GM12878 (cell line): ENCODE measurements at regions not wholly inside any gene's neighbourhood (a gene's known extent, or its start where the extent isn't known, plus 50 kb on each side); places are given as distances from the start of the nearest gene placed in this dataset.

Experiments used
- BHLHE40 ChIP-seq, 2 experiments: fragments of 450-650 bp in 1 of 2; IDR thresholded peaks; 2 replicates each; pipeline ENCODE4 v1.6.1; 2011 to 2017; ENCODE audit warnings: low read depth in 2 of 2, borderline replicate concordance in 1 of 2, improper control_type of control experiment in 1 of 2, low read length in 1 of 2, mild to moderate bottlenecking in 1 of 2
- E2F4 ChIP-seq: IDR thresholded peaks from 2 replicates; pipeline ENCODE4 v1.6.1; 2012; ENCODE audit warnings: low read depth, low read length, improper control_type of control experiment
- EED ChIP-seq: sonication (generic); IDR thresholded peaks from 2 replicates; pipeline ENCODE4 v1.6.1; 2016; ENCODE audit warnings: antibody characterized with exemption, low read depth
- EP300 ChIP-seq, 2 experiments: fragments of 150-350 bp in 1 of 2; IDR thresholded peaks; 2 replicates each; pipeline ENCODE4 v1.6.1; 2011 to 2012; ENCODE audit warnings: low read depth in 2 of 2, low read length in 2 of 2, borderline replicate concordance in 1 of 2, improper control_type of control experiment in 1 of 2, inconsistent platforms in 1 of 2; ENCODE audit not compliant: control insufficient read depth in 1 of 2
- ETV6 ChIP-seq, 2 experiments: fragments of 450-650 bp in 1 of 2; IDR thresholded peaks in 1 of 2; conservative IDR thresholded peaks in 1 of 2; 2 replicates each; pipeline ENCODE4 v1.6.1; 2014; ENCODE audit warnings: antibody characterized with exemption in 1 of 2, borderline replicate concordance in 1 of 2, low read depth in 1 of 2, mild to moderate bottlenecking in 1 of 2, moderate library complexity in 1 of 2
- IRF4 ChIP-seq: IDR thresholded peaks from 2 replicates; pipeline ENCODE4 v1.6.1; 2011; ENCODE audit warnings: low read depth, low read length
- IRF5 ChIP-seq: fragments of 450-650 bp; IDR thresholded peaks from 2 replicates; pipeline ENCODE4 v1.6.1; 2017; ENCODE audit warnings: borderline replicate concordance
- MTA2 ChIP-seq: fragments of 450-650 bp; IDR thresholded peaks from 2 replicates; pipeline ENCODE4 v1.6.1; 2016; ENCODE audit warnings: low read depth, mild to moderate bottlenecking, moderate library complexity
- NFXL1 ChIP-seq: fragments of 450-650 bp; IDR thresholded peaks from 2 replicates; pipeline ENCODE4 v1.6.1; 2017; ENCODE audit warnings: antibody characterized with exemption, mild to moderate bottlenecking, borderline replicate concordance
- NFYA ChIP-seq: IDR thresholded peaks from 2 replicates; pipeline ENCODE4 v1.6.1; 2011; ENCODE audit warnings: low read depth, mild to moderate bottlenecking, low read length, improper control_type of control experiment, borderline replicate concordance
- PBX3 ChIP-seq: IDR thresholded peaks from 2 replicates; pipeline ENCODE4 v1.6.1; 2011; ENCODE audit warnings: mild to moderate bottlenecking, low read depth, low read length, moderate library complexity; ENCODE audit not compliant: insufficient replicate concordance
- RAD21 ChIP-seq: IDR thresholded peaks from 2 replicates; pipeline ENCODE4 v1.6.1; 2011; ENCODE audit warnings: mild to moderate bottlenecking, low read depth, low read length, moderate library complexity; ENCODE audit not compliant: insufficient read depth
- SPI1 ChIP-seq: IDR thresholded peaks from 2 replicates; pipeline ENCODE4 v1.6.1; 2011; ENCODE audit warnings: low read depth, mild to moderate bottlenecking, low read length, moderate library complexity, borderline replicate concordance; ENCODE audit not compliant: insufficient read depth
- YBX1 ChIP-seq: fragments of 450-650 bp; IDR thresholded peaks from 2 replicates; pipeline ENCODE4 v1.6.1; 2016; ENCODE audit warnings: antibody characterized with exemption
- TF ChIP-seq, protein P1 (sequence below): fragments of 150-350 bp; IDR thresholded peaks from 2 replicates; pipeline ENCODE4 v1.6.1; 2014; ENCODE audit warnings: mild to moderate bottlenecking, low read depth, low read length
- TF ChIP-seq, protein P2 (sequence below): fragments of 450-650 bp; IDR thresholded peaks from 2 replicates; pipeline ENCODE4 v1.6.1; 2016; ENCODE audit warnings: mild to moderate bottlenecking
- TF ChIP-seq, protein P3 (sequence below), 3 experiments: IDR thresholded peaks in 2 of 3; conservative IDR thresholded peaks in 1 of 3; 2 replicates each; pipeline ENCODE4 v1.5.1; 2011; ENCODE audit warnings: low read depth in 3 of 3, low read length in 3 of 3, mild to moderate bottlenecking in 3 of 3, control low read depth in 2 of 3, moderate library complexity in 2 of 3, inconsistent platforms in 1 of 3, mixed read lengths in 1 of 3; ENCODE audit not compliant: control insufficient read depth in 2 of 3, insufficient read depth in 1 of 3; ENCODE audit errors: extremely low read depth in 1 of 3

DNA sequence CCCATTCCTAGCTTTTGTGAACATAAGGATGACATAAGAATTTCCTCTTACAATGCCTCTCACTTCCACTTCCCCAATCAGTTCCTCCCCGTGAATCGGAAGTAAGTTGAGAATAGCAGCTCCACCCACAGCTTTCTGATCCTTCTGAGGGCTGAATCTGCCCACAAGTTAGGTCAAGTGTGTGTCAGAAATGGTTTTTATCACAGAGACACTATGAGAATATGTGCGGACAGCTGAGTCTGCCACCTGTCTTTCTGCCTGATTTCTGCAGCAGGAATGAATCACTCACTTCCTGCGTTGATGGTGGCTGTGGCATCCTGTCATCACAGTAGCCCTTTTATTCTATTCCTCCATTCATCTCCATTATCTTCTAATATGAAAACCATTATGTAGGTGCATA is 70.2 kb downstream of the RIN2 start (continued):
- TF ChIP-seq SPI1 (peak; percentile 91), EED (peak; percentile 84), IRF4 (peak; percentile 75), PBX3 (no peak), BHLHE40 (IDR thresholded peaks at IDR 0.05; ENCODE audit: borderline replicate concordance in 1 of 2, low read depth in 2 of 2, low read length in 1 of 2) (peak in 1 of 2 experiments; percentile 36; a peak in 1 of 4 replicates), YBX1 (no peak), ETV6 (conservative IDR thresholded peaks at IDR 0.05 in 1 of 2, IDR thresholded peaks at IDR 0.05 in 1 of 2; ENCODE audit: borderline replicate concordance in 1 of 2, low read depth in 1 of 2) (peak; percentile 80 to 100; a peak in 3 of 4 replicates), MTA2 (peak; percentile 69), RAD21 (peak; percentile 39), NFXL1 (no peak), EP300 (IDR thresholded peaks at IDR 0.05; ENCODE audit: borderline replicate concordance in 1 of 2, control insufficient read depth in 1 of 2, low read depth in 2 of 2, low read length in 2 of 2) (peak; percentile 33 to 53; a peak in 2 of 4 replicates), NFYA (no peak), E2F4 (no peak), IRF5 (no peak)
- TF ChIP-seq, protein P1, sequence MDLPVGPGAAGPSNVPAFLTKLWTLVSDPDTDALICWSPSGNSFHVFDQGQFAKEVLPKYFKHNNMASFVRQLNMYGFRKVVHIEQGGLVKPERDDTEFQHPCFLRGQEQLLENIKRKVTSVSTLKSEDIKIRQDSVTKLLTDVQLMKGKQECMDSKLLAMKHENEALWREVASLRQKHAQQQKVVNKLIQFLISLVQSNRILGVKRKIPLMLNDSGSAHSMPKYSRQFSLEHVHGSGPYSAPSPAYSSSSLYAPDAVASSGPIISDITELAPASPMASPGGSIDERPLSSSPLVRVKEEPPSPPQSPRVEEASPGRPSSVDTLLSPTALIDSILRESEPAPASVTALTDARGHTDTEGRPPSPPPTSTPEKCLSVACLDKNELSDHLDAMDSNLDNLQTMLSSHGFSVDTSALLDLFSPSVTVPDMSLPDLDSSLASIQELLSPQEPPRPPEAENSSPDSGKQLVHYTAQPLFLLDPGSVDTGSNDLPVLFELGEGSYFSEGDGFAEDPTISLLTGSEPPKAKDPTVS, result no peak
- TF ChIP-seq, protein P2, sequence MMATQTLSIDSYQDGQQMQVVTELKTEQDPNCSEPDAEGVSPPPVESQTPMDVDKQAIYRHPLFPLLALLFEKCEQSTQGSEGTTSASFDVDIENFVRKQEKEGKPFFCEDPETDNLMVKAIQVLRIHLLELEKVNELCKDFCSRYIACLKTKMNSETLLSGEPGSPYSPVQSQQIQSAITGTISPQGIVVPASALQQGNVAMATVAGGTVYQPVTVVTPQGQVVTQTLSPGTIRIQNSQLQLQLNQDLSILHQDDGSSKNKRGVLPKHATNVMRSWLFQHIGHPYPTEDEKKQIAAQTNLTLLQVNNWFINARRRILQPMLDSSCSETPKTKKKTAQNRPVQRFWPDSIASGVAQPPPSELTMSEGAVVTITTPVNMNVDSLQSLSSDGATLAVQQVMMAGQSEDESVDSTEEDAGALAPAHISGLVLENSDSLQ, result peak; percentile 35; the same call in 1 of the 2 replicates
- TF ChIP-seq, protein P3, sequence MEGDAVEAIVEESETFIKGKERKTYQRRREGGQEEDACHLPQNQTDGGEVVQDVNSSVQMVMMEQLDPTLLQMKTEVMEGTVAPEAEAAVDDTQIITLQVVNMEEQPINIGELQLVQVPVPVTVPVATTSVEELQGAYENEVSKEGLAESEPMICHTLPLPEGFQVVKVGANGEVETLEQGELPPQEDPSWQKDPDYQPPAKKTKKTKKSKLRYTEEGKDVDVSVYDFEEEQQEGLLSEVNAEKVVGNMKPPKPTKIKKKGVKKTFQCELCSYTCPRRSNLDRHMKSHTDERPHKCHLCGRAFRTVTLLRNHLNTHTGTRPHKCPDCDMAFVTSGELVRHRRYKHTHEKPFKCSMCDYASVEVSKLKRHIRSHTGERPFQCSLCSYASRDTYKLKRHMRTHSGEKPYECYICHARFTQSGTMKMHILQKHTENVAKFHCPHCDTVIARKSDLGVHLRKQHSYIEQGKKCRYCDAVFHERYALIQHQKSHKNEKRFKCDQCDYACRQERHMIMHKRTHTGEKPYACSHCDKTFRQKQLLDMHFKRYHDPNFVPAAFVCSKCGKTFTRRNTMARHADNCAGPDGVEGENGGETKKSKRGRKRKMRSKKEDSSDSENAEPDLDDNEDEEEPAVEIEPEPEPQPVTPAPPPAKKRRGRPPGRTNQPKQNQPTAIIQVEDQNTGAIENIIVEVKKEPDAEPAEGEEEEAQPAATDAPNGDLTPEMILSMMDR (IDR thresholded peaks at IDR 0.05 in 2 of 3, conservative IDR thresholded peaks at IDR 0.05 in 1 of 3; ENCODE audit: control insufficient read depth in 2 of 3, extremely low read depth in 1 of 3, insufficient read depth in 1 of 3, low read depth in 3 of 3, low read length in 3 of 3), result peak; percentile 15 to 51 (median 42); a peak in 4 of 6 replicates
